ENCODE measurements at regions not wholly inside any gene's neighbourhood (a gene's known extent, or its start where the extent isn't known, plus 50 kb on each side); places are given as distances from the start of the nearest gene placed in this dataset.

DNA sequence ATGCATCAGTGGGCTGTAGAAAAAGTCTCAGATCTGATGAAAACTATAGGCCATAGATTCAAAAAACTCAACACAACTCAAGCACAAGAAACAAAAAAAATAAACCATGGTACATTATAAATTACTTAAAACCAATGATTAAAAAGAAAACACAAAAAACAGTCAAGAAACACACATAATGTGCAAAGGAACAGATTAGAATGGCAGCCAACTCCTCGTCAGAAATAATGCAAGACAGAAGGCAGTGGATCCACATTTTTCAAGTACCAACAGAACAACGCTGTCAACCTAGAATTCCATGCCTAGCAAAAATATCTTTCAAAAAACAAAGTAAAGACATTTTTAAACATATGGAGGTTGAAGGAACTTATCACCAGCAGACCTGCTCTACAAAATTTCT is 69.7 kb downstream of the PSMB1 start:
- in situ Hi-C loops (cut with HindIII; ENCODE audit: low pct_ligation_motif_present, low pct_unique_long_range_greater_than_20kb, low sequenced_read_pairs): no loop called here
- no peak for DNase-seq

GRCh38 chr6:170480050-170480692 is 72.9 kb downstream of the PSMB1 start:
- no peak for DNase-seq
- in situ Hi-C loops (cut with HindIII; ENCODE audit: low pct_ligation_motif_present, low pct_unique_long_range_greater_than_20kb, low sequenced_read_pairs): no loop called here

DNA sequence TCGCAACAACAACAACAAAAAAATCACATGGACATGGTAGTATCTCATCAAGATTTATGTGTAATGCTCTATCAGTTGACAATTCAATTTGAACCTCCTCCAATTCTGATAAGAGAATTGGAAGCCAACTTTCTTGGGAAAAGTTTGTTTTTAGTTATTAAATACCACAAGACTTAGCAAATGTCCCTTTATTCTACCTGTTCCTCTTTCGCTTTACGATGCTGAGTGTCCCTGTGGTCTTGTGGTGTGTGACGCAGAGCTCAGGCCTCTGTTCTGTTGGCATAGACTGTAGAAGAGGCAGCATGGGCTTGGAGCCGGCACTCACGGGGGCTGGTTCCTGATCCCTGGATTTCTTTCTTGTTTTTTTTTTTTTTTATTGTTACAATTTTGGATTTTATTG is 76.7 kb downstream of the PSMB1 start:
- in situ Hi-C loops (cut with HindIII; ENCODE audit: low pct_ligation_motif_present, low pct_unique_long_range_greater_than_20kb, low sequenced_read_pairs): no loop called here
- DNase-seq: no peak

DNA sequence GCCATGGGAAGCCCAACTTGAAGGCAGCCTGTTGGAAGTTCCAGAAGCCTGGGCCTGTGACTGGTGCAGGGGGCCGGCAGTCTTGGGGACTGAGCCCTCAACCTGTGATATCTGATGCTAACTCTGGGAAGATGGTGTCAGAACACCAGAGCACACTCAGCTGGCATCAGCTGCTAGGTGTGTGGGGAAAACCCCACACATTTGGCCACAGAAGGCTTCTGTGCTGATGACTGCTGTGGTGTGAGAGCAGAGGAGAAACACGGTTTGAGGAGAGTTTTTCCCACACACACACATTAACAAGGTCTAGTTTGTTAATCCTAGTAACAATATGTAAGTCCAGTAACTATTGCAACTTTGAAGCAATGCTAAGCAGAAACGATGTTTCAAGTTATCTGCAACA is 78.0 kb downstream of the PSMB1 start:
- DNase-seq: no peak
- in situ Hi-C loops (cut with HindIII; ENCODE audit: low pct_ligation_motif_present, low pct_unique_long_range_greater_than_20kb, low sequenced_read_pairs): no loop called here

DNA sequence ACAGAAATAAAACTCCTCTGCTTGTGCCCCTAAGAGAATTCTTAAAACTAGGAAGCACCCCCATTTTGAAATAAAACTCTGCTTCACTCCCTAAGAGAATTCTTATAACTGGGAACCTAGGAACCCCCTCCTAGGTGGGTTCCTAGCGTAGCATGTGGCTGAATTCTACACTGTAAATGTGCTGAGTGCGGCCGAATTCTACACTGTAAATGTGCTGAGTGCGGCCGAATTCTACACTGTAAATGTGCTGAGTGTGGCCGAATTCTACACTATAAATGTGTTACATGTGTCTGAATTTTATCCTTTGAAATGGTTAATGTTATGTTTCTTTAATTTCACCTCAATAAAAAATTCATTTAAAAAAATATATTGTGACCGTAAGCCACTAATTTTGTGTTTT is 79.3 kb downstream of the PSMB1 start:
- in situ Hi-C loops (cut with HindIII; ENCODE audit: low pct_ligation_motif_present, low pct_unique_long_range_greater_than_20kb, low sequenced_read_pairs): no loop called here
- no peak for DNase-seq

- in situ Hi-C loops (cut with HindIII; ENCODE audit: low pct_ligation_motif_present, low pct_unique_long_range_greater_than_20kb, low sequenced_read_pairs): no loop called here
- DNase-seq: no peak
Measured at GRCh38 chr6:170473301-170473717, 79.8 kb downstream of the PSMB1 start.

DNA sequence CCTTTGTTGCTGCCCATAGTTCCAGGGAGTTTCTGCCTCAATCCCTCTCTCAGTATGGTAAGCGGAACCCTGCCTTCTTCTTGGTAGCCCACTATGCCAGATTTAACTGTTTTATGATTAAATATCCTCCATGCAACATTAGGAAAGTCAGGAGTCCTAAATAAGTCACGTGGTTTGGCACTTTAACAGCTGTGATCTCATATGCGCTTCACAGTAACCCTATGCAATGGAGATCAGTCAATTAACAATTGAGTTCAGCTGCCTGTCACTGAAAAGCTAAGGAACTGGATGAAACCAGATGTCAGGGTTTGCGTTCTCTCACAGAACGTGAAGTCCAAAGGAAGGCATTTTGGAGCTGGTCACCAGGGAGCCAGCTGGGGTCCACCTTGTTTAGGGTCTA is 81.6 kb downstream of the PSMB1 start:
- DNase-seq: no peak
- in situ Hi-C loops (cut with HindIII; ENCODE audit: low pct_ligation_motif_present, low pct_unique_long_range_greater_than_20kb, low sequenced_read_pairs): no loop called here

- in situ Hi-C loops (cut with HindIII; ENCODE audit: low pct_ligation_motif_present, low pct_unique_long_range_greater_than_20kb, low sequenced_read_pairs): no loop called here
- DNase-seq: no peak
Measured at GRCh38 chr6:170470734-170471133, 82.4 kb downstream of the PSMB1 start.

DNA sequence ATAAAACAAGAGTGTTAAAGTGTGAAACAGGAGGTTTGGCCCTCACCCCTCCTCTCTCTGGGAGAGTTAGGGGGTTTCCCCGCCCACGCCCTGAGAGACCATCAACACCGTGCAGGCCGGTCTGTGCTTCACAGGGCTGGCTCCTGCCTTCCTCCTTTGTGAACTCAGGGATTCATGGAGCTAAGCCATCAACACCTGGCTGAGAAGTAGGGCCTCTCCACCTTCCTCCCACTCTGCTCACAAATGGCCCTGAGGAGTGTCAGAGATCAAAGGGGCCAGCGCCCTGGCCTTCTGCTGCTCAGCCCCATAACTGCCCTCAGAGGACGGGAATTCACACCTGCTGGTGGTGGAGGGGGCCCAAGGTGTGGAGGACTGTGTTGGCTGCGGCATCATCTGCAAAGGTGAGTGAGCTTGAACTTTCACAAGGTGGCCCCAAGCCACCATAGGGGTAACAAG is 88.6 kb downstream of the PSMB1 start:
- DNase-seq: no peak
- in situ Hi-C loops (cut with HindIII; ENCODE audit: low pct_ligation_motif_present, low pct_unique_long_range_greater_than_20kb, low sequenced_read_pairs): no loop called here

GRCh38 chr6:170464080-170464479 is 89.0 kb downstream of the PSMB1 start:
- in situ Hi-C loops (cut with HindIII; ENCODE audit: low pct_ligation_motif_present, low pct_unique_long_range_greater_than_20kb, low sequenced_read_pairs): no loop called here
- DNase-seq: no peak

DNA sequence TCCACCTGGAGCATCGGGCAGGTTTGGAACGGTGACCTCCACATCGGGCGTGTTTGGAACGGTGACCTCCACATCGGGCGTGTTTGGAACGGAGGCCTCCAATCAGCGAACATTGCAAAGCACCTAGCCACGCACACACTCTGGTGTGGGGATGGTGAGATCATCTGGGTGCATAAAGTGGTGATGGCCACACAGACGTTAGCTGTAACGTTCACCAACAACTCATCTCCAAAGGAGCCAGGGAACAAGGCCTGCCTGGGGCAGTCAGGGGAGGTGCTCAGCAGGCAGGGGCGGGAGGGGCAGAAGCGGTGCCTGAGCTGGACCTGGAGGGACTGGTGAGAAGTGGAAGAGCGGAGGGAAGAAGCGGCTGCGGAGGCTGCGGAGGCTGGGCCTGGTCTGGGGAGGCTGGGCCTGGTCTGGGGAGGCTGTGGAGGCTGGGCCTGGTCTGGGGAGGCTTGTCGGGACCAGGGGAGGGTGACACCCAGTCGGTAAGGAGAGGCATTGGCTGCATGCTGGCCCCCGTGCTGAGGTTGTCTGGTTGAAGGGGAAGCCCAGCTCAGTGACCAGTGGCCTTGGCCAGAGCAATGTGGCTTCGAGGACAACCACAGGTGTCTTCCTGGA is 89.9 kb downstream of the PSMB1 start:
- in situ Hi-C loops (cut with HindIII; ENCODE audit: low pct_ligation_motif_present, low pct_unique_long_range_greater_than_20kb, low sequenced_read_pairs): no loop called here
- DNase-seq: no peak

- in situ Hi-C loops (cut with HindIII; ENCODE audit: low pct_ligation_motif_present, low pct_unique_long_range_greater_than_20kb, low sequenced_read_pairs): no loop called here
- DNase-seq: no peak
Measured at GRCh38 chr6:170462366-170463020, 90.6 kb downstream of the PSMB1 start.

- in situ Hi-C loops (cut with HindIII; ENCODE audit: low pct_ligation_motif_present, low pct_unique_long_range_greater_than_20kb, low sequenced_read_pairs): no loop called here
- no peak for DNase-seq
Measured at GRCh38 chr6:170461556-170462365, 91.3 kb downstream of the PSMB1 start.

DNA sequence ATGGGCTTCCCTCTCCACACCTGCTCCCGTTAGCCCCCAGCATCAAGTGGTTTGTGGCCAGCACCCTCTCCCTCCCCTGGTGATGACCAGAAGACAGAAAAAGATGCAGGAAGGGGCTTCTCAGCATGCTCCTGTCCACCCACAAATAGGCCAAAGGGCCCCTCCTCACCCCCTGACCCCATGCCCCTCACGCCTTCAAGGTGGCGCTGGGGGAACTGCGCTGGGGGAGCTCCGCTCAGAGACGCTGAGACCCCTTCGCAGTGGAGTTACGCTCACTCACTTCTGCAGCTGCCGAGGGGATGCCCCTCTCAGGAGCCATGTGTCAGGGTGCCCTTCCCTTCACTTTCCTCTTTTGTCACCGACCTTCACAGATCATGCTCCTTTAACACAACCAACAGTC is 92.0 kb downstream of the PSMB1 start:
- in situ Hi-C loops (cut with HindIII; ENCODE audit: low pct_ligation_motif_present, low pct_unique_long_range_greater_than_20kb, low sequenced_read_pairs): no loop called here
- no peak for DNase-seq

DNA sequence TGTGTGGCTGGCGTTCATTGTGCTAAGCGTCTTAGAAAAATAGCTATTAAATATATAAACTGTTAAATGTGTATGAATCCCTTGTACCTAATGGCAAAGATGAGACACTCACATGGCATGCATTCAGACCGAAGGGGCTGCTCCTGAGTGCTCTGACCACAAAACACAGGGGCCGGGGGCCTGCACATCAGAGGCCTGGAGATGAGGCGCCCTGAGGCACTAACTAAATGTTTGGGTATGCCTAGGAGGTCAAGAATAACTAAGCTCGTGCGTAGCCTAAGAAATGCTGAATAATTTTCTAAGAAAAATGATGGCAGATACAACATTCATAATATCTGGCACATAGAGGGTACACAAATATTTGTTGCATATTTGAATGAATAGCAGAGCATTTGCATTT is 92.5 kb downstream of the PSMB1 start:
- in situ Hi-C loops (cut with HindIII; ENCODE audit: low pct_ligation_motif_present, low pct_unique_long_range_greater_than_20kb, low sequenced_read_pairs): no loop called here
- DNase-seq: no peak

- DNase-seq: peak; percentile 68
- in situ Hi-C loops (cut with HindIII; ENCODE audit: low pct_ligation_motif_present, low pct_unique_long_range_greater_than_20kb, low sequenced_read_pairs): no loop called here
Measured at GRCh38 chr6:170459451-170459850, 93.7 kb downstream of the PSMB1 start.

DNA sequence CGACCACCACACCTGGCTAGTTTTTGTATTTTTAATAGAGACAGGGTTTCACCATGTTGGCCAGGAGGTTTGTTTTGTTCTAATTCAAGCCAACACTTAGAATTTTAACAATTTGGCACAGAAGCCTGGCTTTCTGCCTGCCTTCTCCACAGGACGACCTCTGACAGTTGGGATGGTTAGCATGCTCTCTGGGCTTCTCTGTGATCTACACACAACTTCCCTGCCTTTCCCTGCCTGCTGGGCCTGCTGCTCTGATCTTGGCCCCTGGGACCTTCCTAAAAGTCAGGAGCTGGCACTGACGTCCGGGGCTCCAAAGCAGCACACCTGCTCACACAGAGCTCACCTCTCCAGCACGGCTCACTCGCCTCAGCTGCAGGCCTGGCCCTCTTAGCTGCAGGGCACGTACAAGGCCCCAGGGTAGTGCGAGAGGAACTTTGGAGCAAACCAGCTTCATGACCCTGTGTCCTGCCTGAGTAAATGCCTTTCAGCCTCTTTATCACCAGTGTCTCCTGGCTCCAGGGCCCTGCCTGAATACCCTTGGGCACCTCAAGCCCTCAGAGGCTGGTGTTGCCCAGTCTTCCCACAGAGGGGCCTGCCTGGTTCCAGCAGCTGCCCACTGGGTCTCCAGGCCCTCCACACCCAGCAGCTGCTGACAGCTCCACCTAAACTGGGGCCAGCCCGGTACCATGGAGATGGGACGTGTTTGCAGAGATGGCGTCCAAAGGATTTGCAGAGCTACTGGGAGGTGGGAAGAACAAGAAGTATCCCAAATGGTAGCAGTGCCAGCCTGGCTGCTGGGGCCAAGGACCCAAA is 96.0 kb downstream of the PSMB1 start:
- in situ Hi-C loops (cut with HindIII; ENCODE audit: low pct_ligation_motif_present, low pct_unique_long_range_greater_than_20kb, low sequenced_read_pairs): no loop called here
- no peak for DNase-seq

Data from ACHN (cell line).